DMS114 treated with DMSO at 0.1 percent for 48 hours (cell line): ENCODE measurements at regions not wholly inside any gene's neighbourhood (a gene's known extent, or its start where the extent isn't known, plus 50 kb on each side); places are given as distances from the start of the nearest gene placed in this dataset.

Source experiments
- DNase-seq: peaks from one replicate; lab custom pipeline; 2025; ENCODE audit not compliant: unreplicated experiment; lab: John Stamatoyannopoulos, UW

DNA sequence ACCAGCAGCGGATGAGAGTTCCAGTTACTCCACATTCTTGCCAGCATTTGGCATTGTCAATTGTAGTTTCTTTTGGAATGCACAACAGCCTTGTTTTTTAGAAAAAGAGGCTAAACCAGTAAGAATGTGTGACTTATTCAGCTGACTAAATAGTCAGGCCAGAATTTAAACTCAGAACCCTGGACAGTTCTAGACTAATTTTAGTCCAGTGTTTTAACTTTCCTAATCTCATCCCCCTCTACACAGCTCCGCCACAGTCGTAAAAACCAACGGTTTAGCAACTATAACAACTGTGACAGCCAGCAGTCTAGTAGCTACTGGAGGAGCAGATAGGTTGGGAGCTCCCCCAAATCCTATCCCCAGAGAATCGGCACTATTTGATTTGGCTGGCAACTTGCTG, 103.7 kb downstream of the FOXD1 start:
- no peak for DNase-seq

DNA sequence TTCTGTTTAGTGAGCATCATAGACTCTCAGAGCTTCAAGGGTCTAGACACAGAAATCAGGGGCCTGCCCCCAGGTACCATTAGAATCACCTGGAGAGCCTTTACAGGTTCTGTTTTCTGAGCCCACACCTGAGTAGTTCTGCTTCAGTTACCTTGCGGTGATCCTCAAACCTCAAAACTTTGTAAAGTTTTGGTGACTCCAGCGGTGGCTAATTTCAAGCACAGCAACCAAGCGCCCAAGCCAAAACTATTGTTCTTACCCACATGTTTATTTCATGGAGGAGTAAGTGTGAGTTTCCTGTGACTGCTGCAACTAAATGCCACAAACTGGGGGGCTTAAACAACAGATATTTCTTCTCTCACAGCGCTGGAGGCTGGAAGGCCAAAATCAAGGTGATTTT, 108.9 kb downstream of the FOXD1 start:
- no peak for DNase-seq

DNA sequence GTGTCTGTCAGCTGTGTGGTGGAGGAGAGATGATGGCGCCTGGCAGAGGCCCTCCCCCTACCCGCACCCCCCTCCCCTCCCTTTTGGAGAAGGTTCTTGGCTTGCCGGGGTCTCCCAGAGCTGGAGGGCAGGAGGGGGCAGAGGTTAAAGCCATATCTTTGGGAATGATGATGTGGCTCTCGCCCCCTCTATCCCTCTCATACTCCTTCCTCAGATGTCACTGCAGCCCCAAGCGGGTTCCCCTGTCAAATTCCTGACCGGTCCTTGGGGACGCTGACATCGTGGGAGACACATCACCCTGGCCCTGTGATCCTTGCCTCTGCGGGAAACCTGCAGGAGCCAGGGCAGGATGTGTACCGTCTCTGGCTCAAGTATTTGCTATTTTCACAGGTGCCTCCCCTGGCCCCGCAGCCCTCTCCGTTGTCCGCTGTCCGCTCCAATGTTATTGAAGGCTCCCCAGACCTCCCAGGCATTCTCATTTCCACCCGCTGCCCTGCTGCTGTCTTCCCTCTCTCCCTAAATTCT, 109.5 kb downstream of the FOXD1 start:
- no peak for DNase-seq

DNA sequence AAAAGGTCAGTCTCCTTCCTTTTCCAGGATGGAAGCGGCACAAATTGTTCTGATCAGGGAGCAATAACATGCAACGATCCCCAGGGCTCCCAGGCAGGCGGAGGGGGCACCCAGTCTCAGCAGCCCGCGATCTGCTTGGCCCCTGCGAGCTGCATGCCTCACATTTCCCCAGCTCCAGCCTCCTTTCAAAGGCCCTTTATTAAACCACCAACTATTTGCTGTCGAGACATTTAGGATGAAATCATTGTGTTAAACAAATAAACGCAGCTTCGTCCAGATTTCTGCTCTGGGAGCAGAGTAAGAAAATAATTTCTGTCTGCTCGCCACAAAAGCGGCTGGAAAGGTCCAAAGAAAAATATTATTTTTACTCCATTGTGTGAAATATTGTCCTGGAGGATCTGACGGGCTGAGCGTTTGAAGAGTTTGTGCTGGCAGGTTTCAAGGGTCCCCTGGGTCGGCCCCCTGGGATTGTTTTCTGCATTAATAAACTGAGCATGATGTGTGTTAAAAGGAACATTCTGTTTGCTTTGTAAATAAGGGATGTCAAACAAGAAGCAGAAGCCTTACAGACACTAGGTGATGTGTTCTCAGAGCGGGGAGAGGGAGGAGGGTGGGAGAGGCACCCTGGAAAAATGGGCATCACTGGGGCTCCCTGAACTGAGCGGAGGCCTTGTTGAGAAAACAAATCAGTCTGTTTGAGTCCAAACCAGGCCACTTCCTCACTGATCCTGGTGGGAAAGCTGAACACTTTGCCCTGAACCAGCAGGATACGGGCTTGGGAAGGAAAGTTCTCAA, 110.1 kb downstream of the FOXD1 start:
- DNase-seq: no peak

DNA sequence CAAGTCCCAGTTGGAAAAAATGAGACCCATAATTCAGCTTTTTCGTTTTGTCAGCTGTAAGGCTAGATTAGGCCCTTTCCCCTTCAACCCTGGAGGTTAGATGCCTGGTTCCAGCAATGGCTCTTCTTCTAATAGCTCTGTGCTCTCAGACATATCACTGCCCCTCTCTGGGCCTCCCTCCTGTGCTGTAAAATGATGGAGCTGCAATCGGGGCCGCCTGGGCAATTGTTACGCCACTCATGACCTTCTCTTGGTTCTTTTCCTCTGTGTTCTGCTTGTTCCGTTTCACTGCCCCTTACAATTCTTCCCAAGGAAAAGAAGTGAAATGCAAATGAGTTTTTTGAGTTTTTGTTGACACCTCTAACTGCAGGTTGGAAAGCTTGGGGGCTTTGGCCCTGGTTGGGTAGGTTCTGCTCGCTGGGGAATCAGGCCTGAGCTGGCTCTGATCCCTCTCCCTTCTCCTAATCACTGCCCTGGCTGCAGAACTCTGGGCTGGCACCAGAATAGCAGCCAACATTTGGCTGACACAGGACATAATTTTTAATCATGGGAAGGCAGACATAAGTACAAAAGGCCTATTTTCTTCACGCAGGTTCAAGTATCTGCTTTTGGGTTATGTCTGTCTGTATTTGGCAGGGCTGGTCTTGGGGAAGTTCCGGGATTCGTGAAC, 110.9 kb downstream of the FOXD1 start:
- DNase-seq: no peak

DNA sequence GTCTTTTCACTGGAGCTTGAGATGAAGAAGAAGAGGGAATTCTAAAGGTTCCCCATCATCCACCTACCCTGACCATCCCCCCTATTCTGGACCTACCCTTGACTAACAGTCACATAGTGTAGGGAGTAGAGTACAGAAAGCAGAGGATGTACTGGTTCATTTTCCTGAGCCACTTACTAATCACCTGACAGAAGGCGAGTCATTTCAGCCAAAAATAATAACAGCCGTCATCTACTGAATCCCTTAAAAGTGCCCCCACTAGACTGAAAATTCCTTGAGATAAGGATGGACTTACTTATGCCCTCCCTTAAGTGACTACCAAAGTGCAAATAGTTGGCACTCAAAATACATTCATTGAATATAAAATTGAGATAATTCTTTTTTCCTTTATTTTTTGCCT, 112.2 kb downstream of the FOXD1 start:
- no peak for DNase-seq

DNA sequence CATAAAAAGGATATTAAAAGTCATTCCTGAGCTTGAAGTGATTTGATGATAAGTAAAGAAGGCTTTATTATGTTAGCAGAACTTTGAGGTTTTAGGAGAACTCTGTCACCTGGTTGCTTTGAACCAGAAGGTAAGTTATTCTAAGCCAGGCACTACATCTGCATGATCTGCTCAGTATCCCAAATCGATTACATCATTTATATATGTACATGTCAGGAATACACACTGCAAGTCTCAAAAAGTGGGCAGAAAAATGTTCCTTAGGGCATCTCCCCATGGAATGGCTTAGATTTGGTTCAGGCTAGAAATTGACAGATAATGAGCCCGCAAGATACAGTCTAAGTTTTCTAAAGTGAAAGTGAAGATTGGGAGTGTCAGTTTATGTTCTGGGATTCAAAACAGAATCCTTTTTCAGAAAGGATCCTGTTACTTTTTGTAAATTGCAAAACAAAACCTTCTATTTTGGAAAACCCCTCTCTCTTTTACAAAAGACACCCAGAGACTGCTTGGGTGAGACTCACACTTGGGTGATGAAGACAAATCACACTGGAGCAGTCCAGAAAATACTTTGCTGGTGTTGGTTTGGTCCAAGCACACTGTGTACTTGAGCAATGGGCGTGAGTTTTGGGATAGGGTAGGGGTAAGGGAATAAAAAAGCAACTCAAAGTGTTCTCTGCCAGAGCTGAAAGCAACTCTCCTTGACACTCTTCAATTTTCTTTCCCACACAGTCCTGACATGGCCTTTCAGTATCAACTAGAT, 114.5 kb downstream of the FOXD1 start:
- DNase-seq: no peak

DNA sequence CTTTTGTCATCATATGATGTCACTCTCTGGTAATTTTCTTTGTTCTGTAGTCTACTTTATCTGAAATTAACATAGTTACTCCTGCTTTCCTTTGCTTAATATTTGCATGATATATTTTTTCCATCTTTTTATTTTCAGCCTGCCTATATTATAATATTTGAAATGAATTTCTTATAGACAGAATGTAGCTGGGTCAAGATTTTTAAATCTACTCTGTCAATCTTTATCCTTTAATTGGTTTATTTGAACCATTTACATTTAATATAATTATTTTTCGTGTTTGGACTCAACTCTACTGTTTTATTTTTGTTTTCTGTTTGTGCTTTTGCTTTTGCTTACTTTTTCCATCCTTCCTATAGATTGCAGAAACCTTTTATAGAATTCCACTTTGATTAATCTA, 118.0 kb downstream of the FOXD1 start:
- DNase-seq: no peak

DNA sequence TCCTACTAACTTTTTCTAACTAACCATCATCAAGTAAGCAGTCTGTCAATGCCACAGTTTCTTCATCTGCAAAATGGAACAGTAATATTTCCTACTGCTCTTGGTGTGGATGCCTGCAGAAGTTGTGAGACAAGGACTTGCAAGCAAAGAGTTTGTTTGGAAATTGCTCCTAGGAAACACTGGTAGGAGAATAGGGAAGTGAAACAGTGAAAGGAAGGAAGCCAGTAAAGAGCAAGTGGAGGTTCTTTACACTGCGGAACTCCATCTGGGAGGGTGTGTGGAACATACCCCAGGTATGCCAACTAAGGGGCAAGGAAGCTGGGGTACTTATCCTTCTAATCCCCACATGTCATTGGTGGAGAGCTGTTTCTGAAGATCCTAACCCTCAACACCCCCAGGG, 119.9 kb downstream of the FOXD1 start:
- DNase-seq: no peak

DNA sequence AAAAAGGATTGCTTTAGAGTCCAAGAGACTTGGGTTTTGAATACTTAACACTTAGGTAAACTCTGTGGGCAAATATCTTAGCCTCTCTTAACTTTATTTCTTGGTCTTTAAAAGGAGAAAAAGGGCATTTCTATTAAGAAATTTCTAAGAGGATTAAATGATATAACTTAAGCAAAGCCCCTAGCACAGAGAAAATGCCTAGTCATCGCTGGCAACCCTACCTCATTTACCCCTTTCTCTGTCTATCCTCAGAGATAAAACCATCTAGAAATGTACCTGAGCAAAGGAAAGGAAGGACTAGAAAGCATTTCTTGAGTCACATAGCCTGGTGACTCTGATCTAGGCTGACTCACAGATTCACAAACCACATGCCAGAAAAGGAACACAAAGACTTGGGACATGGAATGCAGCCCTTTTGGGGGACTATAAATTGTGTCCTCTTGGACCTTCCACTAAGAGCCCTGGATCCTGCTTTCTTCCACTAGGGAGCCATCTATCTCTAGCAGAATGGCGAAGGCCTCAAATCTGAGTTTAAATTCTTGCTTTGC, 120.6 kb downstream of the FOXD1 start:
- DNase-seq: no peak

DNA sequence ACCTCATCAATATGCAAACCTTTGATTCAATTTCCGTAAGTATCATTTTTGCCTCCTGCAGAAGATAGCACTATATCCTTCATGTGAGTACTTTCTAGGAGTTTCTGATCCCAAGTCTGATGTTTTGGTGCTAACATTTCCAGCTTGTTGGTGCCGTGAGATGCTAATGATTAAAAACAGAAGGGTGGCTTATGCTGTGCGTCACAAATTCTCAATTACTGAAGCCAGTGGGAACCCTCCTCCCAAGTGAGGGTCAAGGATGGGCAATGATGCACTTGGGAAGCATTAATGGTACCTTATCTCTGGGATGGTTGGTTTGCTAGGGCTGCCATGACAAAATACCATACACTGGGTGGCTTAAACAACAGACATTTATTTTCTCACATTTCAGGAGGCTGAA, 123.0 kb downstream of the FOXD1 start:
- no peak for DNase-seq

DNA sequence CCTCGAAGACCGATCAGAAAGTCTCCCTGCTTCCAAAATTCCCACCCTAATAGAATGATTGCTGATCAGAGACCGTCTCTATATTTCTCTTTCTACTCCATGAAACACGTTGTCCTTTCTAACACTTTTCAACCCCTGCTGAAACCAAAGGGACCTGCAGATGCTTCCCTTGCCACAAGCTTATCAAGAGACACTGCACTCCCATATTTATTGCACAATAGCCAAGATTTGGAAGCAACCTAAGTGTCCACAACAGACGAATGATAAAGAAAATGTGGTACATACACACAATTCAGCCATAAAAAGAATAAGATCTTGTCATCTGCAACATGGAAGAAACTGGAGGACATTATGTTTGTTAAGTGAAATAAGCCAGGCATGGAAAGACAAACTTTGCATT, 125.1 kb downstream of the FOXD1 start:
- DNase-seq: no peak

DNA sequence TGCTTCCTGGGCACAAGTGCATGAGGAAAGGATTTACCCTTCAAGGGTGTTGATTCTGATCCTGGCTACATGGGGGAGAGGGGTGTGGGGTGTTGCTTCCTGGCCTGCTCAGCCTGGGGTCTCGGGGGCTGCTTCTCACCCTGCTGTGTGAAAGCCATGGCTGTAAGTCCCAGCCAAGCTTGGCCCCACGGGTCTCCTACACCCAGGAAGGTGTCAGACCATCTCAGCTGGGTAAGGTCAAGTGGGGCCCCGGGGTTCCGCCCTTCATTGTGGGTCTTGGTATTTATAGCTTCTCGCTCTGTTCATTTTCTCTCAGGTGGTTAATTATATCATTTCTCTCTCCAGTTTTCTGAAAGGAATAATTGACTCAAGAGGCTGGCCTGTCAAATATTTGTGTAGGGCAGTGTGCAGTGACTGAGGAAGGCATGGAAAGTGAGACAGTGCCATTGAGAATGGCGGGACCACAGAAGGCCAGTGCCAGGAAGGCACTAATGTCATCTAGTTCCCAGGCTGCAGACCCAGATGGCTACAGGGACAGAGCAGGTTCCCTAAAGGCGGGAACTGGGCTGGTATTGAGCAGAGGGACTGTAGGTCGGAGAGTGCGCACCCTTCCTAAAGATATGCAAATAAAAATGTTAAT, 126.0 kb downstream of the FOXD1 start:
- DNase-seq: no peak

DNA sequence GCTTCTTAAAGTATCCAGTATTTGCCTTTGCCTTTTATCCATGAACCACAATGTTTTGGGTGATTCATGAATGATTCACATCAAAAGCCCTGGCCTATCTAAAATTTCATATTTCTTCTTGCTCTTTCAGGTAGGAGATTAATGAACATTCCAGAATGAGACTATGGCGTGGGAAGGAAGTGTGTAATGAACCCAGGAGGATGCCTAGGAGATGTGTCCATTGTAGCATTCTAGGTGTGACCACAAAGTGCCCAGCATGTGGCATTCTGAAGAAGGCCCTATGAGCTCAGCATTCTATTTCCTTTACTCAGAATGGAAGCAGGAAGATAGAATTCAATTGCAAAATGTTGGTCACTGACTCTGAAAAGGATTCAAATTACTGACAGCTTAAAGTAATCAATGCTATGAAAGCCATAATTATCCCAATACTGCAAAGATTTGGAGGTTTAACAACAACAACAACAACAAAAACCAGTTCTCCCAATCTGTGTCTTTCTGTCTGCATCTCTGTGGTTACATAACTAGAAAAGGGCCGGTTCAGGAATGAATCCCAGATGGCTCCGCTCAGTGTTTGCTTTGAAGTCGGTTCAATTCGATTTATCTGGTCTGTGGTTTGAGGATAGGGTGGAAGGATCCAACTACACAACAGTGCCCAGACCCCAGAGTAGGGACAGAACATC, 126.7 kb downstream of the FOXD1 start:
- DNase-seq: no peak

DNA sequence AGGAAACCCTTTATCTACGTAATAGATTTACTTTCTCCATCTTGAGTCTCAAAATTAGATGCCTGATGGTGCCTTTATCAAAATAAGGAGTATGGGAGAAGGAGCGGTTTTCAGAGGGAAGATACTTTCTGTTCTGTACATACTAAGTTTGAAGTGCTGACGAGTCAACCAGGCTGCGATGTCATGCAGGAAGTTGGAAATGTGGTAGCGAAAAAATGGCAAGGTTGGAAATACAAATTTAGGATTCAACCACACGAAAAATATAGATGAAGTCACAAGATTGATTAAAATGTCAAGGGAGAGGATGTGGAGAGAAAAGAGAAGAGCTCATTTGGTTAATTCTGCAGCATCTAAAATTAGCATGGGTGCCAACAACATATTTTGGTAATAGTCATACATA, 129.5 kb downstream of the FOXD1 start:
- DNase-seq: no peak

DNA sequence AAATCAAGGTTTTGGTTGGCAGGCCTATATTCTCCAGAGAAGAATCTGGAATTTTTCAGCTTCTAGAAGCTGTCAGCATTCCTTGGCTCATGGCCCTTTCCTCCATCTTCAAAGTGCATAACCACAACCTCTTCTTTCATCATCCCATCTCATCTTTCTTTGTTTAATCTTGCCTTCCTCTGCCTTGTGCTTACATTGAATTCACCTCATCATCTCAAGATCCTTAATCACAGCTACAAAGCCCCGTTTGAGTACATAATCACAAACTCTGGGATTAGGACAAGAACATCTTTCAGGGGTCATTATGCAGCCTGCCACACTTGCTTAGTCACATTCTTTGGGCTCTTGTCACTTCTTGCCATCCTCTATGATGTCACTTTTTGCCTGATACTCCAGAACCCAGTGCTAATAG, 130.3 kb downstream of the FOXD1 start:
- DNase-seq: no peak

DNA sequence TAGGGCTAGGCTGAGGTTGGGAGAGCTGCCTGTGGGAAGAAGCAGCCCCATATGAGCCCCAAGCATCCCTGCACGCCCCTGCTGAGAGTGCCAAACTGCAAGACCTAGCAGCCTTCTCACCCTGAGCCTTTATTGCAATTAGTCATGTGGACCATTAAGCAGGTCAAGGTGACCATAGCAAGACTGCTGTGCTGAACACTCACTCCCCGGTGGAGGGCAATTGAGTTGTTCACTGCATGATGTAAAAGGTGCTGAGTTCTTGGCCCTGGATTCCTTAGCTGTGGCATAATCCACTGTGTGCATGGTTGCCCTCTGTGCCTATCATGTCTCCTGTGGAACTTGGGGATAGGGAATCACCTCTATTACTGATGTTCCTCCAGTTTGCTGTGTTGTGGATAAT, 131.1 kb downstream of the FOXD1 start:
- no peak for DNase-seq

DNA sequence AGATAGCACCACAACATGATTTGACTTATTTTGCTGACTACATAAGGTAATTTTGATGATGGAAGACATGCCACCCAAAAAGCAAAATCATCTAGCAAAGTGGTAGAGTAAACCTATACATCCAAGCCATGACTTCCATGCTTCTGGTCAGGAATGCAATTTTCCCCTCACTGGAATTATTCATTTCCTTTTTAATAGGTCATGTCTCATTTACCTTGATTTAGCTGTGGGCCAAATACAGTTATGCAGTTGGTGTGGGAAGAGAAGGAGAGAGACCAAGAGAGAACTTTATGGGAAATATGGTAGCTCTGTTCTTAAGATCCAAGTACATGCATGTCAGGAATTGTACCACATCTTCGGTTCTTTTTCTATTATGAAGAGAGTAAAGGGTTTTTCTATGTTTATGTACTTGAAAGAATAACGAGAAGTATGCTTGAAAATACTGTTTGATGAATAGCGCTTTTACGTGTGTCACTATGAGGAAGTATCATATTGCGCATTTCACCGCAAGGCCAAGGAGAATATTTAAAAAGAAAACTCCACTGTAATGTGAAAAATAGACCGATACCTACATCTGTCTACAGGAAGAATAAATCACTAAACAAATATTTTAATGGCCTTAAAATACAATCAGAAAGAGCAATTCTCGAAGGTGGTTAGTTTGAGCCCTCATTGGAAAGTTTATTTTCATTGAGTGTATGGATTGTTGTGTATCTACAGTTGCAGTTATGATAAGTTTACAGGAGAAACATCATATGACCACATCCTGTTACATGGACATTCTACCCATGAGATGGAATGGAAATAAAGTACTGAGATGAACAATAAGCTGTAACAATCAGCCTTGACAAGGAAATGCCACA, 134.0 kb downstream of the FOXD1 start:
- DNase-seq: no peak

DNA sequence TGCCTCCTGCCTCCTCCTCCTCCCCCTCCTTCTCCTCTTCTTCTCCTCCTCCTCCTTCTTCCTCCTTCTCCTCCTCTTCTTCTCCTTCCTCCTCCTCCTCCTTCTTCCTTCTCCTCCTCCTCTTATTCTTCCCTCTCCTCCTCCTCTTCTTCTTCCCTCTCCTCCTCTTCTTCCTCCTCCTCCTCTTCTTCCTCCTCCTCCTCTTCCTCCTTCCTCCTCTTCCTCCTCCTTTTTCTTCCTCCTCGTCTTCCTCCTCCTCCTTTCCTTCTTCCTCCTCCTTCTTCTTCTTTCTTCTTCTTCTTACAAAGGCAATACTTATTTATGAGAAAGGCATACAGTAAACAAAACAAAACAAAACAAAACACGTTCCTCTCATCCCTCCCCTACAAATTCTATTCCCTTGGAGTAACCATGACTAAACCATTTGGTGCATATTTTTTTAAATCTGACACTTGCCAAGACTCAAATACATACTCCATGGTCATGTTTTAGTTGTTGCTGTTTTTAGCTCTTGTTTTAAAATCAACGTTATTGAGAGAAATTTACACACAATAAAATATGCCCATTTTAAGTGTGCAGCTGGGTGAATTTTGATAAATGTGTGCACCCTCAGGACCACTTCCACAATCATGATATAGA, 135.6 kb downstream of the FOXD1 start:
- no peak for DNase-seq
